ENCODE measurements at regions not wholly inside any gene's neighbourhood (a gene's known extent, or its start where the extent isn't known, plus 50 kb on each side); places are given as distances from the start of the nearest gene placed in this dataset.

DNA sequence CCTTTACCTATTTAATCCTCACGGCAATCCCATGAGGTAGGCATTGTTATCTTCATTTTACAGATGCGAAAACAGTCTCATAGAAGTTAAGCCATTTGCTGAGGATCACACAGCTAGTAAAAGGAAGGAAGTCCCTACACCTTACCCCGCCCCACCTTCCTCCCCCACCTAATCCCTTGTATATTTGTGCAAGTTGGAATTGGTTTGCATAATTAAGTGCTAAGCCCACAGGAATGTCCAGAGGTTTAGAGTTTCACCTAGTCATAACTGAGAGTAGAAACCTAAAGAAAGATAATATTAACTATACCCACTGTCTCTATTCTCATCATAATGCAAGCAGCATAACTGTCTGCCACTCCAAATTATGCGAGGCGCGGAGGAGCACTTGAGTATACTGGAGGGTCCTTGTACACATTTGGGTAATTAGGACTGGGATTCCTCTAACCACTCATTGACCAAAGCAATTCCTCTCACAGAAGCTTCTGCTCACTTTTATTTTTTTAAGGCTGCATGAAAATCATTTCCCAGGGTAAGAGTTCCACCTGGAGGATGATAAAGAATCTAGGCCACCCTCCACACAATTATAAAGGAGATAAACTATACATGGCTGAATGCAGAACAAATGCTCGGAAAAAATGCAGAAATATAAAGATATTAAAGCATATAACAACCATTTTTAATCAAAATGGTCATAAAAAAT, 199.9 kb downstream of the FAM181B start:
- TF ChIP-seq, protein P1, sequence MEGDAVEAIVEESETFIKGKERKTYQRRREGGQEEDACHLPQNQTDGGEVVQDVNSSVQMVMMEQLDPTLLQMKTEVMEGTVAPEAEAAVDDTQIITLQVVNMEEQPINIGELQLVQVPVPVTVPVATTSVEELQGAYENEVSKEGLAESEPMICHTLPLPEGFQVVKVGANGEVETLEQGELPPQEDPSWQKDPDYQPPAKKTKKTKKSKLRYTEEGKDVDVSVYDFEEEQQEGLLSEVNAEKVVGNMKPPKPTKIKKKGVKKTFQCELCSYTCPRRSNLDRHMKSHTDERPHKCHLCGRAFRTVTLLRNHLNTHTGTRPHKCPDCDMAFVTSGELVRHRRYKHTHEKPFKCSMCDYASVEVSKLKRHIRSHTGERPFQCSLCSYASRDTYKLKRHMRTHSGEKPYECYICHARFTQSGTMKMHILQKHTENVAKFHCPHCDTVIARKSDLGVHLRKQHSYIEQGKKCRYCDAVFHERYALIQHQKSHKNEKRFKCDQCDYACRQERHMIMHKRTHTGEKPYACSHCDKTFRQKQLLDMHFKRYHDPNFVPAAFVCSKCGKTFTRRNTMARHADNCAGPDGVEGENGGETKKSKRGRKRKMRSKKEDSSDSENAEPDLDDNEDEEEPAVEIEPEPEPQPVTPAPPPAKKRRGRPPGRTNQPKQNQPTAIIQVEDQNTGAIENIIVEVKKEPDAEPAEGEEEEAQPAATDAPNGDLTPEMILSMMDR (IDR thresholded peaks at IDR 0.05 in 4 of 5, conservative IDR thresholded peaks at IDR 0.05 in 1 of 5): no peak
- TF ChIP-seq POLR2A (IDR thresholded peaks at IDR 0.05): no peak
- intact Hi-C loops (cut with DNase I; ENCODE audit: low total_unique reads): no loop called here

DNA sequence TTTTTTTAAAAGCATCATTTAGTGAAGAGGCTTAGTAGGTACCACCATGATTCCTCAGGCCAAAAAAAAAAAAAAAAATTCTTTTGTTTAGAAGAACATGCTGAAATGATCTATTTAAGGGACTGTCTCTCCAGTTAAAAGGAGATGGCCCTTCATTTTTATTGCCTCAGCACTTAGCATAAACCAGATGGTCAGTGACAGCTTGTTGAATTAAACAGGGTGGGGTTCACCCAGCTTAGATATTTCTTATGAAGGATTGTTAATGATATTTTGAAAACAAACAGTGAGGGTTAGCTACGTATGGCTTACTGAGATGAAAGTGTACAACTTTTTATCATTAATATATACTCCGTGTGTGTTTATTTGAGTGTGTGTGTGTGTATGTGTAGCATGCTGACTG, 203.7 kb downstream of the FAM181B start:
- no peak for ATAC-seq

More for the DNA sequence above, 199.9 kb downstream of the FAM181B start:
- Histone ChIP-seq H3K9me3 (no peaks in the 10 kb centered on the region), H3K27me3 (no peaks in the 10 kb centered on the region), H3K4me1 (no peaks in the 10 kb centered on the region), H3K27ac (no peak overlapping the region), H3K36me3 (no peaks in the 10 kb centered on the region), H3K4me3 (no peak overlapping the region)
- in situ Hi-C loops (cut with MboI; ENCODE audit: low sequenced_read_pairs in 4 of 4): no loop called here
- no peak for DNase-seq
- ATAC-seq: no peak

DNA sequence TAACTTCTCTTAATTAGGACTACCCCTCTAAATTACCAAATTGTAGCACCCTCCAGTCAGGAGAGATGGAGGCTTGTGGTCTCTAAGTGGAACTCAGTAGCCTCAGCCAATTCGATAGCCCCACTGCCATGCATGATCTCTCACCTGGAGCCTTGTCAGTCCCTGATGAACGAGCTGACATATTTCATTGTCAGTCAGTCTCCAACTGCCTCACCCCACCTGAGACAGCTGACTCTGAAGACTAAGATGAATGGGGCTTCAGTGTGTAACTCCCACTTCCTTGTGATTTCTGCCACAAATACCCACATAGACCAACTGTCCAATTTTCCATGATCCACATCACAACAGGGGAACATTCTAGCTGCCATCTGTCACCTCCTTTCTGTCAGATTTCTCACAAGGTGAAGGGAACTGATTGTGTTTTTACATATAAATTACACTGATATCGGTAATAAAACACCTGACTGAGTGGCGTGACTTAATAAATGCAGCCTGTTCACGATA, 206.5 kb downstream of the FAM181B start:
- Histone ChIP-seq H3K27ac (no peak overlapping the region), H3K4me1 (no peaks in the 10 kb centered on the region), H3K4me3 (no peak overlapping the region), H3K36me3 (no peaks in the 10 kb centered on the region), H3K9me3 (no peaks in the 10 kb centered on the region), H3K27me3 (no peaks in the 10 kb centered on the region)
- ATAC-seq (no peak), DNase-seq (no peak)
- TF ChIP-seq, protein P1 (IDR thresholded peaks at IDR 0.05 in 4 of 5, conservative IDR thresholded peaks at IDR 0.05 in 1 of 5): no peak
- no peak for TF ChIP-seq POLR2A (IDR thresholded peaks at IDR 0.05)
- intact Hi-C loops (cut with DNase I; ENCODE audit: low total_unique reads): no loop called here
- in situ Hi-C loops (cut with MboI; ENCODE audit: low sequenced_read_pairs in 4 of 4): no loop called here

More for the DNA sequence above, 203.7 kb downstream of the FAM181B start:
- in situ Hi-C loops (cut with MboI; ENCODE audit: low sequenced_read_pairs in 4 of 4): no loop called here
- H3K36me3 ChIP-seq: no peaks in the 10 kb centered on the region
- no peak for DNase-seq
- no peak overlapping the region for H3K27ac ChIP-seq
- H3K4me3 ChIP-seq: no peak overlapping the region
- no peaks in the 10 kb centered on the region for H3K9me3 ChIP-seq
- no peaks in the 10 kb centered on the region for H3K4me1 ChIP-seq
- intact Hi-C loops (cut with DNase I; ENCODE audit: low total_unique reads): no loop called here
- no peaks in the 10 kb centered on the region for H3K27me3 ChIP-seq
- TF ChIP-seq POLR2A (IDR thresholded peaks at IDR 0.05): no peak
- TF ChIP-seq, protein P1 (IDR thresholded peaks at IDR 0.05 in 4 of 5, conservative IDR thresholded peaks at IDR 0.05 in 1 of 5): no peak

DNA sequence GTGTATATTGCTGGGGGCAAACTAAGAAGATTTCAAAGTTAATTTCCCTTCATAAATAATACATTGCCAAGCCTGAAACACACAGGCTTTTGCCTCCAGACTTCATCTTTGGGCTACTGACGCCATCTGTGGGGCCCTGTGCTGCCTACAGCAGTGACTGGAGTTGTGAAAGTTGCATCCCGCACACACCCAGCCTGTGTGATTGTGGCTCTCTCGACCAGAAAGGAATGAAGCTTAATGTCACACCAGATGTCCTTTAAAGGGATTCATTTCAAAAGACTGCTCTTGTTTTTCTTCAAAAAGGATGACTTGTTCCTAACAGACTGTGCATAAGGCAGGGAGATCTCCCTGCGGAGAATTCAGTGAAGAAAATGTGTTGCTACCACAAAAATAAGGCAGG, 210.5 kb downstream of the FAM181B start:
- Histone ChIP-seq H3K27ac (no peak overlapping the region), H3K9me3 (no peaks in the 10 kb centered on the region), H3K4me3 (no peak overlapping the region), H3K27me3 (no peaks in the 10 kb centered on the region), H3K36me3 (no peaks in the 10 kb centered on the region), H3K4me1 (no peaks in the 10 kb centered on the region)
- intact Hi-C loops (cut with DNase I; ENCODE audit: low total_unique reads): no loop called here
- DNase-seq (peak in 1 of 2 donors; percentile 13), ATAC-seq (peak in 1 of 2 donors; percentile 54)
- in situ Hi-C loops (cut with MboI; ENCODE audit: low sequenced_read_pairs in 4 of 4): no loop called here
- no peak for TF ChIP-seq POLR2A (IDR thresholded peaks at IDR 0.05)
- TF ChIP-seq, protein P1 (IDR thresholded peaks at IDR 0.05 in 4 of 5, conservative IDR thresholded peaks at IDR 0.05 in 1 of 5): no peak

All from gastrocnemius medialis (tissue), 4 donors.